ENCODE measurements at regions not wholly inside any gene's neighbourhood (a gene's known extent, or its start where the extent isn't known, plus 50 kb on each side); places are given as distances from the start of the nearest gene placed in this dataset.

DNA sequence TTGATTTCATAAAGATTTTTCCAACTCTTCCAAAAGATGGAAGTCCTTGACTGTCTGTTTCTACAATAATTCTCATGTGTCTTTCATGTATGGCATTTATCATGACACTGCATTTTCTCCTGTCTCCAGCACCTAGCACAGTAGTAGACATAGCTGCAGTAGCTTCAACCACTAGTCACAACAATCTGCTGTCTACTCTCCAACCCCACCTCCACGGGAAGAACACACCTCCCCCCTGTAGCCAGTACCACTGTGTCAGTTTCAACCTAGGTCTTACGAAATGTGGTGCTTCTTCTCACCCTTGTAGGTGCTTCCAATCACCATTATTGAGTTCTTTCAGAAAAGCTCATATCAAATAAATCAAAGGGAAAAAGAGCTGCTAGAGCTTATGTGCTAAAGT is 425.1 kb upstream of the ADAMTS5 start:
- DNase-seq (ENCODE audit: extremely low read depth, low read depth), result no peak
- TF ChIP-seq, protein P1, sequence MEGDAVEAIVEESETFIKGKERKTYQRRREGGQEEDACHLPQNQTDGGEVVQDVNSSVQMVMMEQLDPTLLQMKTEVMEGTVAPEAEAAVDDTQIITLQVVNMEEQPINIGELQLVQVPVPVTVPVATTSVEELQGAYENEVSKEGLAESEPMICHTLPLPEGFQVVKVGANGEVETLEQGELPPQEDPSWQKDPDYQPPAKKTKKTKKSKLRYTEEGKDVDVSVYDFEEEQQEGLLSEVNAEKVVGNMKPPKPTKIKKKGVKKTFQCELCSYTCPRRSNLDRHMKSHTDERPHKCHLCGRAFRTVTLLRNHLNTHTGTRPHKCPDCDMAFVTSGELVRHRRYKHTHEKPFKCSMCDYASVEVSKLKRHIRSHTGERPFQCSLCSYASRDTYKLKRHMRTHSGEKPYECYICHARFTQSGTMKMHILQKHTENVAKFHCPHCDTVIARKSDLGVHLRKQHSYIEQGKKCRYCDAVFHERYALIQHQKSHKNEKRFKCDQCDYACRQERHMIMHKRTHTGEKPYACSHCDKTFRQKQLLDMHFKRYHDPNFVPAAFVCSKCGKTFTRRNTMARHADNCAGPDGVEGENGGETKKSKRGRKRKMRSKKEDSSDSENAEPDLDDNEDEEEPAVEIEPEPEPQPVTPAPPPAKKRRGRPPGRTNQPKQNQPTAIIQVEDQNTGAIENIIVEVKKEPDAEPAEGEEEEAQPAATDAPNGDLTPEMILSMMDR (IDR thresholded peaks at IDR 0.05; ENCODE audit: low read depth, low read length, missing control alignments), result no peak
- H3K4me3 ChIP-seq (replicated peaks; ENCODE audit: low read depth, low read length), result no peak overlapping the region

DNA sequence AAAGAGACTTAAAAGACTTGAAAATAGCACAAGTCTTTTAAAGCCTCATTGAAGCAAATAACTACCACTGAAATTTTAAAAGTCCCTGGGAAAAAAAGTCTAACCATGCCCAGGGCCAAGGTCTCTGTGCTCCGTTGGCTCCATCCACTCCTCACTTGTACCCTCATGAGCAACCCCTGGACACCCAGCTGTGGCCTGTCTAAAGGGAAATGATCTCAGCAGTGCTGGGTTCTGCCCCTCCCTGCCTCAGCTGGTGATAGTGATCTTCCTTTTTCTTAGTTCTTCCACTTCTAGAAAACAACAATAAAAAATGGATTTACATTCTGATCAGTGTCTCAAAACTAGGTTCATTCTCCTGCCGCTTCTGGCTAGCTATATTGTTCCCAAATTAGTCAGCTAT is 423.5 kb upstream of the ADAMTS5 start:
- H3K4me3 ChIP-seq (replicated peaks; ENCODE audit: low read depth, low read length), result no peak overlapping the region
- no peak for DNase-seq (ENCODE audit: extremely low read depth, low read depth)
- TF ChIP-seq, protein P1 (IDR thresholded peaks at IDR 0.05; ENCODE audit: low read depth, low read length, missing control alignments), result no peak

DNA sequence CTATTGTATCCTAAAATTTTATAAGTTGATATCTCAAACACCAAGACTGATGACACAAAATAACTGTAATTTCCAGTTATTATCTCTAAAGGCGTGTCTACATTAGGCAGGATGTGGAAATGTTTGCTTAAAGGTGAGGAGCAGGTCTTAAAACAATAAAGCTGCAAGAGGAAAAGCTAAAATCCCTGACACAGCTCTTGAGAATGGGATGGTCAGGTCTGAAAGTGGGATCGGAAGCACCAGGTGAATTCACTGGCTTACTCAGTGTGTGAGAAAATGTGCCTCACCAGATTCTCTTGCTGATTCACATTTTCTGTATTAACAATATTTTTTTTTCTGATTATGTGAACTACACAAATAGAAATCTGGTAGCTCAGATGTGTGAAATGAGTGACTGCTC is 421.9 kb upstream of the ADAMTS5 start:
- TF ChIP-seq, protein P1 (IDR thresholded peaks at IDR 0.05; ENCODE audit: low read depth, low read length, missing control alignments), result no peak
- H3K4me3 ChIP-seq (replicated peaks; ENCODE audit: low read depth, low read length), result no peak overlapping the region
- no peak for DNase-seq (ENCODE audit: extremely low read depth, low read depth)

DNA sequence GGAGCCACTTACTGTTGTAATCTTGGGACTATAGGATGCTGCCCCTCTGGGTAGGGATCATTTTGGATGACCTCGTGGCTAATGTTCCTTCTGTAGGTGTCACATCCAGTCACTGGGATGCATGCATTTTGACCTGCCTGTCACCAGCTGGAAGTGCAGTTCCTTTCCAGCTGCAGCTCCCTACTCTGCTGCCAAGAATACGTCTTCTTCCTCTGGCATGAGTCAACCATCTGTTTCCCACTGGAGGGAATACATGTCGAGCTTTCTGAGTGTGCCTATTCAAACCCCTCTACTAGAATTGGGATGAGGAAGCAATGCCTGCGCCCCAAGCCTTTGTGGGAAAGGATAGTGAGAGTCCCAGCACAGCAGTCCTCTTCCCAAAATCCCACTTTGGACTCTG is 415.5 kb upstream of the ADAMTS5 start:
- no peak overlapping the region for H3K4me3 ChIP-seq (replicated peaks; ENCODE audit: low read depth, low read length)
- TF ChIP-seq, protein P1 (IDR thresholded peaks at IDR 0.05; ENCODE audit: low read depth, low read length, missing control alignments), result no peak
- no peak for DNase-seq (ENCODE audit: extremely low read depth, low read depth)

DNA sequence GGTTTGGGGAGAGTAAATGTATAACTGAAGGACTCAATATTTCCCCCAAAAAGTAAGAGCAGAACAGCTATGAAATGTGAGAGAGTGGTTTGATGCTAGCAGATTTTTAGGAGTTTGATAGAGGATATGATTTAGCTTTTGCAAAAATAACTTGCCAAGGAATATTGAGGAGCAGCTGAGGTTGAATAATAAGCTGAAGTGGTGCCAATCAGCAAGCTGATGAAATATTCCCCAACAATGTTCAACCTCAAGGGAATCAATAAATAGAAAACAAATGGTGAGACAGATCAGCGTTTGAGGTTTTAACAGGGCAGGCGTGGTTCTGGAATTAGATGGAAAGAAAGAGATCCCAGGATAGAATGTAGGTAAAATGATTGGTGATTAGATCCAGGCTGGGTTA is 413.4 kb upstream of the ADAMTS5 start:
- no peak overlapping the region for H3K4me3 ChIP-seq (replicated peaks; ENCODE audit: low read depth, low read length)
- TF ChIP-seq, protein P1 (IDR thresholded peaks at IDR 0.05; ENCODE audit: low read depth, low read length, missing control alignments), result no peak
- no peak for DNase-seq (ENCODE audit: extremely low read depth, low read depth)

DNA sequence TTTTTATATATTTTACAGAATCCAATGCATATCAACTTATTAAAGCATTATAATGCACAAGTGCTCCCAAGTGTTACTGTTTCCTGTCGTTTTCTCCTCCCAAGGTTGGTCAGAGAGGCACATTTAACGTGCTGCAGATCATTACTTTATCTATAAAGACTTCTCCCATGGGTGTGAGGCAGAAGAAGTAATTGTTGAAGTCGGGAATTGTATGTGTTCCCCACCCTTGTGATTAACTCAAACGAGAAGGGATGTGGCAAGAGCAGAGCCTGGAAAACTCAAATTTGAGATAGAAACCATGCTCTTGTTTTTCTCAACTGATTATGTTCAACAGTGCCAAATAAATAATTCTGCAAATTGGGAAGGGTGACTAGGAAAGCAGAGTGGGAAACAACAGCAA is 412.5 kb upstream of the ADAMTS5 start:
- DNase-seq (ENCODE audit: extremely low read depth, low read depth), result no peak
- no peak overlapping the region for H3K4me3 ChIP-seq (replicated peaks; ENCODE audit: low read depth, low read length)
- TF ChIP-seq, protein P1 (IDR thresholded peaks at IDR 0.05; ENCODE audit: low read depth, low read length, missing control alignments), result no peak

DNA sequence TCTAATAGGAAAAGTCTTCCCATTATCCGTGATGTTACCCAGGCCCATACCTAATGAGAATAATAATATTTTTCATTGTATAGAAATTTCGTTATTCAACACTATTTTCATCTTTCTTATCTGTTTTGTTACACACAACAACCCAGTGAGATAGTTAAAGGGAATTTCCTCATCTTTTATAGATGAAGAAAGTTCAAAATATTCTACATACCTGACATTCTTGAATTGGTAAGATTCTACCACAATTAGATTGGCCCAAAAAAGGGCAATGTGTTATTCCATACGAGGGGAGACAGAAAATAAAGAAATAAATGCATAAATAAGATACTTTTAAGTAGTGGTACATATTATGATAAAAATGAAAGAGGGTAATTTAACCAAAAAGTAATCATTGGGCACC is 405.5 kb upstream of the ADAMTS5 start:
- TF ChIP-seq, protein P1 (IDR thresholded peaks at IDR 0.05; ENCODE audit: low read depth, low read length, missing control alignments), result no peak
- DNase-seq (ENCODE audit: extremely low read depth, low read depth), result no peak
- H3K4me3 ChIP-seq (replicated peaks; ENCODE audit: low read depth, low read length), result no peak overlapping the region

All from HFF-Myc (cell line).